Nephron progenitor cell (in vitro differentiated cells): ENCODE measurements at regions not wholly inside any gene's neighbourhood (a gene's known extent, or its start where the extent isn't known, plus 50 kb on each side); places are given as distances from the start of the nearest gene placed in this dataset.

Experiments used
- DNase-seq: peaks from one replicate; pipeline ENCODE4 v3.0.0; 2021
- H3K27ac Mint-ChIP-seq: 2 replicates; pipeline ENCODE4 v1.8.0; 2021; ENCODE audit warnings: mild to moderate bottlenecking, moderate library complexity, mixed read lengths
- H3K27me3 Mint-ChIP-seq: 2 replicates; pipeline ENCODE4 v1.8.0; 2021; ENCODE audit warnings: mild to moderate bottlenecking, low read depth, mixed read lengths; ENCODE audit not compliant: poor library complexity
- H3K36me3 Mint-ChIP-seq: 2 replicates; pipeline ENCODE4 v1.8.0; 2021; ENCODE audit warnings: low read depth, mixed read lengths
- H3K4me1 Mint-ChIP-seq: 2 replicates; pipeline ENCODE4 v1.8.0; 2021; ENCODE audit warnings: mixed read lengths
- H3K4me3 Mint-ChIP-seq: 2 replicates; pipeline ENCODE4 v1.8.0; 2021; ENCODE audit warnings: mild to moderate bottlenecking, moderate library complexity, mixed read lengths
- H3K9me3 Mint-ChIP-seq: 2 replicates; pipeline ENCODE4 v1.8.0; 2021; ENCODE audit warnings: mild to moderate bottlenecking, moderate library complexity, mixed read lengths
- TF ChIP-seq, protein P1 (sequence below): fragments of 200-600 bp; sonication (generic); IDR thresholded peaks from 2 replicates; pipeline ENCODE4 v1.5.0; 2021; ENCODE audit warnings: antibody characterized with exemption

DNA sequence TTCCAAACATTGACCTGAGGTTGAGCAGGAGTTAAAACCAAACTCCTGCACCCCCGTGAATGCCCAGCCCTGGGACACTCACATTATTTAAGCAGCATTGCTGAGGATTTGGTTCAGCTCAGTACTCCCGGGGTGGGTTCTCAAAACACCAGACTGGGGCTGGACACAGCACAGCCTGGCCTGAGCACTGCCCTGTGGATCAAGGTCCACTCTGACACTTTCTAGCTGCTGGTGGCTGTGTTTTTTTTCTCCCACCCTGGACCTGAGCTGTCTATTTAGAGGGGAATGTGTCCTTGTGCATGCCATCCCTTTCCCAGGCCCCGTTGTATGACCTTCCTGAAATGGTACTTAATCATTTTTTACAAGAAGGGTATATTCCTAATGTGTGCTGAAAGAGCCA is 94.7 kb upstream of the GJB6 start:
- Mint-ChIP-seq H3K36me3 (no peaks in the 10 kb centered on the region), H3K27me3 (peaks cover 24% of the 10 kb centered on the region), H3K27ac (no peak overlapping the region), H3K4me1 (no peaks in the 10 kb centered on the region), H3K9me3 (peaks cover 48% of the 10 kb centered on the region), H3K4me3 (no peak overlapping the region)
- TF ChIP-seq, protein P1, sequence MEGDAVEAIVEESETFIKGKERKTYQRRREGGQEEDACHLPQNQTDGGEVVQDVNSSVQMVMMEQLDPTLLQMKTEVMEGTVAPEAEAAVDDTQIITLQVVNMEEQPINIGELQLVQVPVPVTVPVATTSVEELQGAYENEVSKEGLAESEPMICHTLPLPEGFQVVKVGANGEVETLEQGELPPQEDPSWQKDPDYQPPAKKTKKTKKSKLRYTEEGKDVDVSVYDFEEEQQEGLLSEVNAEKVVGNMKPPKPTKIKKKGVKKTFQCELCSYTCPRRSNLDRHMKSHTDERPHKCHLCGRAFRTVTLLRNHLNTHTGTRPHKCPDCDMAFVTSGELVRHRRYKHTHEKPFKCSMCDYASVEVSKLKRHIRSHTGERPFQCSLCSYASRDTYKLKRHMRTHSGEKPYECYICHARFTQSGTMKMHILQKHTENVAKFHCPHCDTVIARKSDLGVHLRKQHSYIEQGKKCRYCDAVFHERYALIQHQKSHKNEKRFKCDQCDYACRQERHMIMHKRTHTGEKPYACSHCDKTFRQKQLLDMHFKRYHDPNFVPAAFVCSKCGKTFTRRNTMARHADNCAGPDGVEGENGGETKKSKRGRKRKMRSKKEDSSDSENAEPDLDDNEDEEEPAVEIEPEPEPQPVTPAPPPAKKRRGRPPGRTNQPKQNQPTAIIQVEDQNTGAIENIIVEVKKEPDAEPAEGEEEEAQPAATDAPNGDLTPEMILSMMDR = no peak
- no peak for DNase-seq

DNA sequence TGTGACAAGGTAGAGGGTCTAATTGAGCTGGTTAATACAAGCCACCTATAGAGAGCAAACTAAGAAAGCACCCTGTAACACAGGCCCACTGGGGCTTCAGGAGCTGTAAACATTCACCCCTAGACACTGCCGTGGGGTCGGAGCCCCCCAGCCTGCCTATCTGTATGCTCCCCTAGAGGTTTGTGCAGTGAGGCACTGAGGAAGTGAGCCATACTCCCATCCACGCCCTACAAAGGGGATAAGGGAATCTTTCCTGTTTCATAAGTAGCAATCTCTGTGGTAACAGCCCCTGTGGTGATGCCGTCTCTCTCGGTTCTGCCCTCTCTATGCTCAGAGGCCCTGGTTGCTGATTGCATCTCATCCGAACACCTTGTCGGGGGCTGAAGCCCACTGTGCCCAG is 94.2 kb upstream of the GJB6 start:
- H3K4me1 Mint-ChIP-seq = no peaks in the 10 kb centered on the region
- DNase-seq = no peak
- TF ChIP-seq, protein P1 = no peak
- peaks cover 48% of the 10 kb centered on the region for H3K9me3 Mint-ChIP-seq
- H3K27me3 Mint-ChIP-seq = peaks cover 20% of the 10 kb centered on the region
- no peak overlapping the region for H3K4me3 Mint-ChIP-seq
- no peaks in the 10 kb centered on the region for H3K36me3 Mint-ChIP-seq
- no peak overlapping the region for H3K27ac Mint-ChIP-seq

GRCh38 chr13:20320885-20321284 is 88.8 kb upstream of the GJB6 start:
- no peaks in the 10 kb centered on the region for H3K36me3 Mint-ChIP-seq
- H3K4me3 Mint-ChIP-seq = no peak overlapping the region
- no peak overlapping the region for H3K27ac Mint-ChIP-seq
- TF ChIP-seq, protein P1 = no peak
- no peaks in the 10 kb centered on the region for H3K4me1 Mint-ChIP-seq
- peaks cover 21% of the 10 kb centered on the region for H3K27me3 Mint-ChIP-seq
- no peak for DNase-seq
- H3K9me3 Mint-ChIP-seq = peaks cover 24% of the 10 kb centered on the region

- no peaks in the 10 kb centered on the region for H3K36me3 Mint-ChIP-seq
These were observed 81.8 kb upstream of the GJB6 start for GRCh38 chr13:20313896-20314295.

GRCh38 chr13:20312292-20312691 is 80.2 kb upstream of the GJB6 start:
- no peak for DNase-seq
- Mint-ChIP-seq H3K27ac (no peak overlapping the region), H3K4me3 (no peak overlapping the region), H3K4me1 (no peaks in the 10 kb centered on the region), H3K27me3 (peaks cover 18% of the 10 kb centered on the region), H3K9me3 (peaks cover 11% of the 10 kb centered on the region), H3K36me3 (no peaks in the 10 kb centered on the region)
- TF ChIP-seq, protein P1 = no peak

More at GRCh38 chr13:20313896-20314295, 81.8 kb upstream of the GJB6 start:
- Mint-ChIP-seq H3K27me3 (peaks cover 8% of the 10 kb centered on the region), H3K27ac (no peak overlapping the region), H3K4me1 (no peaks in the 10 kb centered on the region), H3K9me3 (no peaks in the 10 kb centered on the region), H3K4me3 (no peak overlapping the region)
- DNase-seq = no peak
- TF ChIP-seq, protein P1 = no peak

- H3K9me3 Mint-ChIP-seq = peaks cover 14% of the 10 kb centered on the region
- DNase-seq = no peak
- H3K4me3 Mint-ChIP-seq = no peak overlapping the region
- H3K27me3 Mint-ChIP-seq = peaks cover 19% of the 10 kb centered on the region
- no peaks in the 10 kb centered on the region for H3K4me1 Mint-ChIP-seq
- H3K27ac Mint-ChIP-seq = no peak overlapping the region
- TF ChIP-seq, protein P1 = no peak
- H3K36me3 Mint-ChIP-seq = no peaks in the 10 kb centered on the region
These were observed 79.5 kb upstream of the GJB6 start for GRCh38 chr13:20311596-20311995.
